ENCODE measurements at regions not wholly inside any gene's neighbourhood (a gene's known extent, or its start where the extent isn't known, plus 50 kb on each side); places are given as distances from the start of the nearest gene placed in this dataset.

- POLR2A ChIA-PET = no interaction called here
Observed at GRCh38 chr6:37762806-37763205, 56.7 kb upstream of the ZFAND3 start.

GRCh38 chr6:37761554-37762271, 57.8 kb upstream of the ZFAND3 start:
- no peaks in the 10 kb centered on the region for H4K20me1 ChIP-seq (ENCODE audit: insufficient read depth)
- H3K27me3 ChIP-seq (ENCODE audit: insufficient read depth) = no peaks in the 10 kb centered on the region; the same call in 1 of the 2 replicates
- no peaks in the 10 kb centered on the region for H3K36me3 ChIP-seq (replicated peaks in 1 of 2; ENCODE audit: control insufficient read depth in 1 of 2, insufficient read depth in 2 of 2, low read length in 1 of 2)
- no peak overlapping the region for H3K4me3 ChIP-seq (ENCODE audit: low read depth in 2 of 2, low read length in 1 of 2)
- DNase-seq = no peak
- H3K9me3 ChIP-seq = no peaks in the 10 kb centered on the region
- CTCF ChIA-PET = interaction anchor here (0.6 to 1.3 kb wide), 5 partner anchors 24 to 889 kb away, joined by 3 to 5 read pairs (median 3); no protein-coding TSS in a partner anchor
- no peak overlapping the region for H3K9ac ChIP-seq
- H3K9me2 ChIP-seq = no peaks in the 10 kb centered on the region
- H3K27ac ChIP-seq (ENCODE audit: low read depth in 2 of 2, low read length in 1 of 2) = no peak overlapping the region
- POLR2A ChIA-PET = no interaction called here
- no peaks in the 10 kb centered on the region for H3K79me2 ChIP-seq (ENCODE audit: insufficient read depth)
- H3F3A ChIP-seq (replicated peaks; ENCODE audit: insufficient read depth) = no peaks in the 10 kb centered on the region
- no peak overlapping the region for H3K4me2 ChIP-seq
- H2AFZ ChIP-seq (ENCODE audit: low read depth) = no peak overlapping the region
- WGBS (ENCODE audit: low lambda C conversion rate) = 84% methylated on average over 10 of the region's 11 CpGs
- peaks cover 0 to 13% of the 10 kb centered on the region in 2 experiments; a peak in 1 of 4 replicates for H3K4me1 ChIP-seq (ENCODE audit: control insufficient read depth in 1 of 2, insufficient read depth in 2 of 2, low read depth in 1 of 2, low read length in 1 of 2)
- TF ChIP-seq RFX5 (IDR thresholded peaks at IDR 0.05; ENCODE audit: low read length) (no peak), TAF1 (IDR thresholded peaks at IDR 0.05; ENCODE audit: borderline replicate concordance, low read depth, low read length) (no peak), CHD2 (IDR thresholded peaks at IDR 0.05; ENCODE audit: low read length, partially characterized antibody) (no peak), CTCF (IDR thresholded peaks at IDR 0.05) (no peak), MEF2A (IDR thresholded peaks at IDR 0.05; ENCODE audit: borderline replicate concordance, low read depth) (no peak), FOSL2 (IDR thresholded peaks at IDR 0.05; ENCODE audit: borderline replicate concordance, low read depth) (no peak), SIN3A (IDR thresholded peaks at IDR 0.05; ENCODE audit: borderline replicate concordance, low read depth, low read length) (no peak), EP300 (IDR thresholded peaks at IDR 0.05; ENCODE audit: borderline replicate concordance in 1 of 2, low read depth in 1 of 2, low read length in 1 of 2) (no peak)

More at GRCh38 chr6:37762806-37763205, 56.7 kb upstream of the ZFAND3 start:
- Histone ChIP-seq H3K79me2 (ENCODE audit: insufficient read depth) (no peaks in the 10 kb centered on the region), H3K9me2 (no peaks in the 10 kb centered on the region), H3K9me3 (no peaks in the 10 kb centered on the region), H3K4me3 (ENCODE audit: low read depth in 2 of 2, low read length in 1 of 2) (no peak overlapping the region), H3K9ac (no peak overlapping the region), H3K4me1 (ENCODE audit: control insufficient read depth in 1 of 2, insufficient read depth in 2 of 2, low read depth in 1 of 2, low read length in 1 of 2) (peaks cover 0 to 13% of the 10 kb centered on the region in 2 experiments; a peak in 1 of 4 replicates), H2AFZ (ENCODE audit: low read depth) (no peak overlapping the region), H3K36me3 (replicated peaks in 1 of 2; ENCODE audit: control insufficient read depth in 1 of 2, insufficient read depth in 2 of 2, low read length in 1 of 2) (no peaks in the 10 kb centered on the region), H3K4me2 (no peak overlapping the region), H3K27ac (ENCODE audit: low read depth in 2 of 2, low read length in 1 of 2) (no peak overlapping the region), H3K27me3 (ENCODE audit: insufficient read depth) (no peaks in the 10 kb centered on the region; the same call in 1 of the 2 replicates), H3F3A (replicated peaks; ENCODE audit: insufficient read depth) (no peaks in the 10 kb centered on the region), H4K20me1 (ENCODE audit: insufficient read depth) (no peaks in the 10 kb centered on the region)
- no peak for TF ChIP-seq TAF1 (IDR thresholded peaks at IDR 0.05; ENCODE audit: borderline replicate concordance, low read depth, low read length)
- TF ChIP-seq JUND (IDR thresholded peaks at IDR 0.05) = no peak
- no peak for TF ChIP-seq GATA2 (CRISPR knock-in tag; IDR thresholded peaks at IDR 0.05)
- TF ChIP-seq MEF2A (IDR thresholded peaks at IDR 0.05; ENCODE audit: borderline replicate concordance, low read depth) = no peak
- TF ChIP-seq PBX3 (IDR thresholded peaks at IDR 0.05) = no peak
- TF ChIP-seq EP300 (IDR thresholded peaks at IDR 0.05; ENCODE audit: borderline replicate concordance in 1 of 2, low read depth in 1 of 2, low read length in 1 of 2) = no peak
- no peak for TF ChIP-seq EZH2phosphoT487 (IDR thresholded peaks at IDR 0.05; ENCODE audit: borderline replicate concordance, low read depth)
- TF ChIP-seq RCOR1 (IDR thresholded peaks at IDR 0.05; ENCODE audit: low read length) = no peak
- no peak for TF ChIP-seq CHD2 (IDR thresholded peaks at IDR 0.05; ENCODE audit: low read length, partially characterized antibody)
- no peak for TF ChIP-seq SMC3 (IDR thresholded peaks at IDR 0.05; ENCODE audit: low read depth, low read length)
- TF ChIP-seq ELF1 (IDR thresholded peaks at IDR 0.05) = no peak
- TF ChIP-seq USF2 (IDR thresholded peaks at IDR 0.05; ENCODE audit: borderline replicate concordance, low read depth, low read length) = no peak
- no peak for TF ChIP-seq RFX5 (IDR thresholded peaks at IDR 0.05; ENCODE audit: low read length)
- no peak for TF ChIP-seq TCF12 (IDR thresholded peaks at IDR 0.05)
- TF ChIP-seq RXRA (IDR thresholded peaks at IDR 0.05; ENCODE audit: borderline replicate concordance, low read depth) = no peak
- TF ChIP-seq POLR2AphosphoS5 (IDR thresholded peaks at IDR 0.05; ENCODE audit: low read depth, low read length) = no peak
- TF ChIP-seq FOXM1 (IDR thresholded peaks at IDR 0.05; ENCODE audit: low read depth) = no peak
- no peak for TF ChIP-seq RAD21 (IDR thresholded peaks at IDR 0.05; ENCODE audit: low read length)
- TF ChIP-seq NRF1 (IDR thresholded peaks at IDR 0.05; ENCODE audit: low read depth, low read length) = no peak
- TF ChIP-seq MAX (IDR thresholded peaks at IDR 0.05; ENCODE audit: low read depth) = no peak
- no peak for DNase-seq
- WGBS (ENCODE audit: low lambda C conversion rate) = 60% methylated on average over 4 of the region's 4 CpGs
- CTCF ChIA-PET = interaction anchor here (1.0 to 1.3 kb wide), 2 partner anchors 25 to 58 kb away, joined by 3 to 5 read pairs; no protein-coding TSS in a partner anchor
